Activated naive CD4-positive, alpha-beta T cell treated with Interleukin-2 at 50 U/mL for 16 hours (primary cell): ENCODE measurements at regions not wholly inside any gene's neighbourhood (a gene's known extent, or its start where the extent isn't known, plus 50 kb on each side); places are given as distances from the start of the nearest gene placed in this dataset.
"Not testable (repeated sequence)": the region's sequence is repeated elsewhere in the genome, so short reads cannot be mapped to it uniquely, and the experiment has no call there.

ENCODE experiments used
- DNase-seq: peaks from one replicate; pipeline ENCODE4 v3.0.0-alpha.2; 2020

- DNase-seq: not testable (repeated sequence)
Measured at GRCh38 chr12:54799966-54800365, 54.4 kb upstream of the MUCL1 start.

DNA sequence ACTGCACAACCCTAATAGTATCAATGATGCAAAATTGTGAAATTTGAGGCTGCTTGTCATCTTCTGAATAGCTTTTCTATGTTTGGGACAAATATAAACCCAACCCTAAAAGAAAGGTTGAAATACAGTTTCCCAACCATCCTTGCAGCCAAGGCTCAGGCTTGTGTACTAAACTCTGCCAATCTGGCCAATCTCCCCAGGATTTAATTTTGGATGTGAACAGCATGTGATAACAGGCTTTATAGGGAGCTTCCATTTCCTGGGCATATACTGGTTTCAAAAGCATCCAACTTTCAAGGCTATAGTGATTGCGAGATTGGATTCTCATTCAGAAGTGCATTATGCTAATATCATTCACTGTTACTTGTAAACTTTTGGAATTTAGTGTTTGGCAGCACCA is 55.7 kb upstream of the MUCL1 start:
- DNase-seq: no peak

GRCh38 chr12:54796991-54797390 is 57.3 kb upstream of the MUCL1 start:
- no peak for DNase-seq

- DNase-seq: no peak
Measured at GRCh38 chr12:54795644-54796043, 58.7 kb upstream of the MUCL1 start.

DNA sequence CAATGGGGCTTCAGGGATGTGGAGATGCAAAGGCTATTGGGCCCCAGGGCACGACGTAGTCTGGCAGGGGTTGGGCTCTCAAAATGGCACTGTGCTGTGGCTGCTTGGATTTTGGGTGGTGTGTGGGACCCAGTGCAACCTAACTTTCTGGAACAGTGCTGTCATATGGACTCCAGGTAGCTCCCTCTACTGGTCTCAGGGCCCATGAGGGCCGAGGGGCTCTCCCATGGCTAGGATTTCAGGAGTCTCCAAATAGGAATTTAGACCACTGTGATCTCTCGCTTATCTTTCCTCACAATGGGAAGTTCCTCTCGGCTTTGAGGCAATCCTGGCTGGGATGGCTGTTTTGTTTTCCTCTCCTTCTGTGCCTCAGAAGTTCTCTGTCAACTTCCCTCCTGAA is 68.2 kb upstream of the MUCL1 start:
- DNase-seq: no peak

DNA sequence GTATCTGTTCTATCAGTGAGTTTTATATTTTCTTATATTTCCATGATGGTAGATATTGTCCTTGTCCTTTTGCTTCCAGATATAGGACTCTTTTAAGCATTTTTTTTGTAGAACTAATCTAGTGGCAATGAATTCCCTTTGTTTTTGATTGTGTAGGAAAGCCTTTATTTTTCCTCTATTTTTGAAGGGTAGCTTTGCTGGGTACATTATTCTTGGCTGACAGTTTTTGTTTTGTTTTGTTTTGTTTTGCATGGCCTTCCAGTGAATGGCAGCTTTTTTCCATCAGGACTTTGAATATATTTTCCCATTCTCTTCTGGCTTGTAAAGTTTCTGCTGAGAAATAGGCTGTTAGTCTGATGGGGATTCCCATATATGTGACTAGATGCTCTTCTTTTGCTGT is 70.2 kb upstream of the MUCL1 start:
- DNase-seq: no peak

DNA sequence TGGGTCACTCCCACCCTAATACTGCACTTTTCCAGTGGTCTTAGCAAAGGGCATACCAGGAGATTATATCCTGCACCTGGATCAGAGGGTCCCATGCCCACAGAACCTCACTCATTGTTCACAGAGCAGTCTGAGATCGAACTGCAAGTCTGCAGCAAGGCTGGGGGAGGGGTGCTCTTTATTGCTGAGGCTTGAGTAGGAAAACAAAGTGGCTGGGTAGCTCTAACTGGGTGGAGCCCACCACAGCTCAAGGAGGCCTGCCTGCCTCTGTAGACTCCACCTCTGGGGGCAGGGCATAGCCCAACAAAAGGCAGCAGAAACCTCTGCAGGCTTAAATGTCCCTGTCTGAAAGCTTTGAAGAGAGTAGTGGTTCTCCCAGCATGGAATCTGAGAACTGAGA is 77.3 kb upstream of the MUCL1 start:
- not testable (repeated sequence) for DNase-seq

- DNase-seq: no peak
Measured at GRCh38 chr12:54773593-54773992, 80.7 kb upstream of the MUCL1 start.

GRCh38 chr12:54765652-54766051 is 88.7 kb upstream of the MUCL1 start:
- no peak for DNase-seq

- DNase-seq: no peak
Measured at GRCh38 chr12:54762390-54762789, 91.9 kb upstream of the MUCL1 start.

- DNase-seq: no peak
Measured at GRCh38 chr12:54759751-54760150, 94.6 kb upstream of the MUCL1 start.

GRCh38 chr12:54751493-54751892 is 102.8 kb upstream of the MUCL1 start:
- no peak for DNase-seq

GRCh38 chr12:54749191-54749818 is 101.1 kb upstream of the DCD start:
- DNase-seq: no peak

GRCh38 chr12:54744590-54744989 is 96.4 kb upstream of the DCD start:
- DNase-seq: no peak

- no peak for DNase-seq
Measured at GRCh38 chr12:54740882-54741281, 92.7 kb upstream of the DCD start.

- DNase-seq: no peak
Measured at GRCh38 chr12:54736549-54736948, 88.4 kb upstream of the DCD start.

DNA sequence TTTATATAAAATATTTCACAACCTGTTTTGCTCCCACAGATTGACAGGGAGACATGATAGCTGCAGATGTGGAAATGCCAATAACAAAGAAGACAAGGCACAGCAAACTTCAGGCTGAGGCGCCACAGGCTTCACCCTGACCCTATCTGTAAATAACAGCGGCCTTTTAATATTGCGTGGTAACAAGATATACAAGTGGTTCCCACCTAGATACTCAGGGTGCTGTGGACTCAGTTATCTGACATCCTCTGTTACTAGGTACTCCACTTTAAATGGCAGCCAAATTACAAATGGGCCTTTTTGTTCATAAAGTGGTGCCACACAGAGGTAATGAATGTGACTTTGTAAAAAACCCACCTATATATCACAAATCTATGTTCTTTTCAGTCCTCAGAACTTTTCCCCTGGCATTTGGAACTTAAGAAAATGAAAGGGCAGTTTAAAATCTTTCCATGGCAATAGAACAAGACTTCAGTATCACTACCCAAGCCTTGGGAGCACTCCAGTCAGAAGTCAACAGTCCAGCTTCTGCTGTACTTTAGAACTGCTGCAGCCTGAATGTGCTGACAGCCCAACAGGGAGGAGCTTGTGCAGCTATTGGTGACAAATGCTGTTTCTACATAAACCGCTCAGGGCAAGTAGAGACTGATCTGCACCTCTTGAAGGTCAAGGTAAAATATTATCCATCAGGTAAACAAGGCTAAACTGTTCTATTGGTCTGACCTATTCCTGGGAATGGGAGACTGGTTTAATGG is 86.2 kb upstream of the DCD start:
- DNase-seq: no peak

DNA sequence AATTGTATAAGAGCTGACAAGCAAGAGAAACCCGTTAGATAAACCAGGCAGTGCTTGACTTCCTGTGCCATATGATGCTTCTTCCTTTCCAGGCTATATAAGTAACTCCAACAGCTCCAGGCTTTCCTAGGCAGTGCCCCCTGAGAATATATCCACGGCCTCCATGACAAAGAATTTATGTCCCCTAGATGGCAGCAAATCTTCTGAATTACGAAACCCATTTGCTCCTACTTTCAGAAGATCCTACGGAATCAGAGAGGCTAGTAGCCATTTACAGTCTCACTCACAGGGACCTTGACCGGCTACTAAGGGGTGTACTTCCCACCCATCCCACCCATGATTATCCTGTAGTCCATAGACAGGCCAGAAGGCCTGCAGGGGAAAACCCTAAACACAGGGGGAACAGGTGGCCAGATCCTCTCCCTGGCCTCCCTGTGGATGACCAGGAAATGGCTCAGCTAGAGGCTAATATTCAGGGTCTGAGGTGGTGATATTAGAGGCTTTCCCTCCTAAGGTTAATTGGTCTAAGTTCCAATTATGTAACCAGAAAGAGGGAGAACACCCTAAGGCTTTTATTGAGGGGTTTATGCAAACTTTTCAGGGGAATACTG is 77.2 kb upstream of the DCD start:
- DNase-seq: no peak

DNA sequence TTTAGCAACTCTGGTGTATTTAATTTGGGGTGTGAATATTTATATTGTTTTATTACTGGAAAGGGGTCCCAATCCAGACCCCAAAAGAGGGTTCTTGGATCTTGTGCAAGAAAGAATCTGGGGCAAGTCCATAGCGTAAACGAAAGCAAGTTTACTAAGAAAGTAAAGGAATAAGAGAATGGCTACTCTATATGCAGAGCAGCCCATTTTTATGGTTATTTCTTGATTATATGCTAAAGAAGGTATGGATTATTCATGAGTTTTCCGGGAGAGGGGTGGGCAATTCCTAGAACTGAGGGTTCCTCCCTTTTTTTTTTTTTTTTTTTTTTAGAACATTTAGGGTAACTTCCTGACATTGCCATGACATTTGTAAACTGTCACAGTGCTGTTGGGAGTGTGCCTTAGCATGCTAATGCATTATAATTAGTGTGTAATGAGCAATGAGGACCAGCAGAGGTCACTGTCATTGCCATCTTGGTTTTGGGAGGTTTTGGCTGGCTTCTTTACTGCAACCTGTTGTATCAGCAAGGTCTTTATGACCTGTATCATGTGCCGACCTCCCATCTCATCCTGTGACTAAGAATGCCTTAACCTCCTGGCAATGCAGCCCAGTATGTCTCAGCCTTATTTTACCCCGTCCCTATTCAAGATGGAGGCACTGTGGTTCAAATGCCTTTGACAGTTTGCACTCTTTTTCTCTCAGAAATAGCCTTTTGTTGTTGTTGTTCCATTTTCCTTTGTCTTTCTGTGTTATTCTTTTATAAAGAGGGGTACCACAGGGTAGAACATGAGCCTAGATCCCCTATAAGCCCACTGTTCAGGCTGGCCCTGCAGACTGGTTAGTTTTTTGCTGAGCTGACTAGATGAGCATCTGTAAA is 75.5 kb upstream of the DCD start:
- peak; percentile 7 for DNase-seq

DNA sequence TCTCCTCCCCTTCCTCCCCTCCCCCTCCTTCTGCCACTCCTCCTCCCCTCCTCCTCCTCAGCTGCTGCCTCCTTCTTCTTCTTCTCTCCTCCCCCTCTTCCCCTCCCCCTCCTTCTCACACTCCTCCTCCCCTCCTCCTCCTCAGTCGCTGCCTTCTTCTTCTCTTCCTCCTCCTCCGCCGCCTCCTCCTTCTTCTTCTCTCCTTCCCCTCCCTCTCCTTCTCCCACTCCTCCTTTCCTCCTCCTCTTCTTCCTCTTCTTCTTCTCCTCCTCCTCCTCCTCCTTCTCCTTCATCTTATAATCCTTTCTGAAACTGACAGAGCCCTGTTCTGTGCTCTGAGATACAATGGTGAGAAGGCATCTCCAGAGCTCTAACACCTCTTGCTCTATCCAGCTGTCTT is 73.1 kb upstream of the DCD start:
- no peak for DNase-seq

GRCh38 chr12:54719691-54720090 is 71.5 kb upstream of the DCD start:
- no peak for DNase-seq

GRCh38 chr12:54716261-54716660 is 68.1 kb upstream of the DCD start:
- no peak for DNase-seq

GRCh38 chr12:54713876-54714275 is 65.7 kb upstream of the DCD start:
- not testable (repeated sequence) for DNase-seq
